Uterus (tissue), 3 donors: ENCODE measurements at regions not wholly inside any gene's neighbourhood (a gene's known extent, or its start where the extent isn't known, plus 50 kb on each side); places are given as distances from the start of the nearest gene placed in this dataset.

Experiments used
- DNase-seq, 2 donors: peaks; one replicate each; pipeline ENCODE4 v3.0.0-alpha.2; 2019 to 2020
- H3K27ac ChIP-seq, 2 donors: fragments of 200-600 bp; sonication (generic); 1 replicate in 1 of 2; 2 replicates in 1 of 2; pipeline ENCODE4 v1.5.1; 2016 to 2018
- H3K27me3 ChIP-seq, 2 donors: fragments of 200-600 bp; sonication (generic); one replicate each; pipeline ENCODE4 v1.5.1; 2018 to 2019; ENCODE audit warnings: control low read depth in 1 of 2
- H3K36me3 ChIP-seq, 2 donors: fragments of 200-600 bp; sonication (generic); one replicate each; pipeline ENCODE4 v1.5.1; 2019; ENCODE audit warnings: control low read depth in 1 of 2
- H3K4me1 ChIP-seq, 2 donors: fragments of 200-600 bp; sonication (generic); one replicate each; pipeline ENCODE4 v1.5.1; 2018 to 2019; ENCODE audit warnings: control low read depth in 1 of 2
- H3K4me3 ChIP-seq, 2 donors: fragments of 200-600 bp; sonication (generic); 1 replicate in 1 of 2; 2 replicates in 1 of 2; pipeline ENCODE4 v1.5.1; 2018 to 2019; ENCODE audit warnings: mild to moderate bottlenecking in 1 of 2
- H3K9me3 ChIP-seq, 2 donors: fragments of 200-600 bp; sonication (generic); one replicate each; pipeline ENCODE4 v1.5.1; 2019; ENCODE audit warnings: control low read depth in 1 of 2
- CTCF ChIP-seq, 4 experiments: fragments of 200-600 bp in 2 of 4; fragments of 450-650 bp in 2 of 4; sonication (generic) in 2 of 4; IDR thresholded peaks; one replicate each; pipeline ENCODE4 v1.5.1; 2016 to 2019; ENCODE audit warnings: antibody characterized with exemption in 4 of 4, mild to moderate bottlenecking in 2 of 4, moderate library complexity in 1 of 4
- POLR2A ChIP-seq, 2 donors: fragments of 450-650 bp; IDR thresholded peaks; one replicate each; pipeline ENCODE4 v1.6.1; 2016; ENCODE audit warnings: antibody characterized with exemption in 2 of 2, mild to moderate bottlenecking in 1 of 2, moderate library complexity in 1 of 2
- intact Hi-C: fragments of 100-400 bp; cut with DNase I; formaldehyde crosslinking; loops from one replicate; pipeline ENCODE4 v1.15.1; 2023; ENCODE audit warnings: low total_unique reads
- donor health status: DM: yes; HTN: yes; CAD: no.

- intact Hi-C loops = no loop called here
- Histone ChIP-seq H3K36me3 (no peaks in the 10 kb centered on the region), H3K27me3 (no peaks in the 10 kb centered on the region), H3K4me1 (no peaks in the 10 kb centered on the region), H3K4me3 (no peak overlapping the region), H3K9me3 (no peaks in the 10 kb centered on the region), H3K27ac (no peak overlapping the region)
- no peak for DNase-seq
- no peak for TF ChIP-seq POLR2A (IDR thresholded peaks at IDR 0.05)
Measured at GRCh38 chr5:174295702-174296436, 250.4 kb downstream of the NSG2 start.

GRCh38 chr5:174300118-174300940, 254.8 kb downstream of the NSG2 start:
- Histone ChIP-seq H3K27me3 (no peaks in the 10 kb centered on the region), H3K36me3 (no peaks in the 10 kb centered on the region), H3K9me3 (no peaks in the 10 kb centered on the region), H3K4me1 (no peaks in the 10 kb centered on the region), H3K4me3 (no peak overlapping the region), H3K27ac (no peak overlapping the region)
- intact Hi-C loops = no loop called here
- TF ChIP-seq CTCF (IDR thresholded peaks at IDR 0.05) (no peak), POLR2A (IDR thresholded peaks at IDR 0.05) (no peak)
- no peak for DNase-seq

- intact Hi-C loops = no loop called here
- TF ChIP-seq CTCF (IDR thresholded peaks at IDR 0.05) (no peak), POLR2A (IDR thresholded peaks at IDR 0.05) (no peak)
- Histone ChIP-seq H3K27ac (no peak overlapping the region), H3K9me3 (no peaks in the 10 kb centered on the region), H3K36me3 (no peaks in the 10 kb centered on the region), H3K27me3 (no peaks in the 10 kb centered on the region), H3K4me1 (no peaks in the 10 kb centered on the region), H3K4me3 (no peak overlapping the region)
- DNase-seq = no peak
Measured at GRCh38 chr5:174300941-174301761, 255.6 kb downstream of the NSG2 start.

- H3K4me3 ChIP-seq = no peak overlapping the region
- TF ChIP-seq CTCF (IDR thresholded peaks at IDR 0.05) = no peak
- TF ChIP-seq POLR2A (IDR thresholded peaks at IDR 0.05) = no peak
- H3K4me1 ChIP-seq = no peaks in the 10 kb centered on the region
- intact Hi-C loops = no loop called here
- no peak overlapping the region for H3K27ac ChIP-seq
- H3K27me3 ChIP-seq = no peaks in the 10 kb centered on the region
- no peak for DNase-seq
- H3K36me3 ChIP-seq = no peaks in the 10 kb centered on the region
- H3K9me3 ChIP-seq = no peaks in the 10 kb centered on the region
Measured at GRCh38 chr5:174301848-174302625, 256.5 kb downstream of the NSG2 start.

GRCh38 chr5:174303035-174303434, 257.5 kb downstream of the NSG2 start:
- intact Hi-C loops = no loop called here
- no peaks in the 10 kb centered on the region for H3K36me3 ChIP-seq
- no peak overlapping the region for H3K4me3 ChIP-seq
- no peaks in the 10 kb centered on the region for H3K27me3 ChIP-seq
- no peak overlapping the region for H3K27ac ChIP-seq
- H3K4me1 ChIP-seq = no peaks in the 10 kb centered on the region
- no peak for TF ChIP-seq CTCF (IDR thresholded peaks at IDR 0.05)
- no peak for TF ChIP-seq POLR2A (IDR thresholded peaks at IDR 0.05)
- no peaks in the 10 kb centered on the region for H3K9me3 ChIP-seq
- DNase-seq = no peak
